C4-2B (cell line): ENCODE measurements at regions not wholly inside any gene's neighbourhood (a gene's known extent, or its start where the extent isn't known, plus 50 kb on each side); places are given as distances from the start of the nearest gene placed in this dataset.

Experiments used
- H3K27ac ChIP-seq: fragments of 450-650 bp; 2 replicates; pipeline ENCODE4 v1.5.1; 2017
- CTCF ChIP-seq: fragments of 450-650 bp; conservative IDR thresholded peaks from 2 replicates; pipeline ENCODE4 v1.5.1; 2017; ENCODE audit warnings: mild to moderate bottlenecking
- ZFX ChIP-seq: fragments of 450-650 bp; IDR thresholded peaks from 2 replicates; pipeline ENCODE4 v1.6.1; 2017

- H3K27ac ChIP-seq, result no peak overlapping the region
- TF ChIP-seq CTCF, result no peak
- TF ChIP-seq ZFX, result no peak
Measured at GRCh38 chr18:40035966-40036365, 1919.1 kb upstream of the PIK3C3 start.

- no peak overlapping the region for H3K27ac ChIP-seq
- TF ChIP-seq CTCF (no peak), ZFX (no peak)
Measured at GRCh38 chr18:40032076-40032475, 1923.0 kb upstream of the PIK3C3 start.

- no peak overlapping the region for H3K27ac ChIP-seq
- TF ChIP-seq ZFX (no peak), CTCF (no peak)
Measured at GRCh38 chr18:40031435-40031834, 1923.6 kb upstream of the PIK3C3 start.

- H3K27ac ChIP-seq, result no peak overlapping the region
- TF ChIP-seq ZFX (no peak), CTCF (no peak)
Measured at GRCh38 chr18:40019797-40020392, 1935.1 kb upstream of the PIK3C3 start.

GRCh38 chr18:40018266-40018665 lies 1936.8 kb upstream of the PIK3C3 start:
- no peak overlapping the region for H3K27ac ChIP-seq
- TF ChIP-seq ZFX, result no peak

GRCh38 chr18:40017021-40017420 lies 1938.0 kb upstream of the PIK3C3 start:
- no peak overlapping the region for H3K27ac ChIP-seq
- TF ChIP-seq CTCF (no peak), ZFX (no peak)

- TF ChIP-seq ZFX (no peak), CTCF (no peak)
- no peak overlapping the region for H3K27ac ChIP-seq
Measured at GRCh38 chr18:40016405-40016804, 1938.6 kb upstream of the PIK3C3 start.

GRCh38 chr18:40013001-40013609 lies 1941.9 kb upstream of the PIK3C3 start:
- no peak overlapping the region for H3K27ac ChIP-seq
- TF ChIP-seq ZFX (no peak), CTCF (no peak)
